ENCODE measurements at regions not wholly inside any gene's neighbourhood (a gene's known extent, or its start where the extent isn't known, plus 50 kb on each side); places are given as distances from the start of the nearest gene placed in this dataset.

DNA sequence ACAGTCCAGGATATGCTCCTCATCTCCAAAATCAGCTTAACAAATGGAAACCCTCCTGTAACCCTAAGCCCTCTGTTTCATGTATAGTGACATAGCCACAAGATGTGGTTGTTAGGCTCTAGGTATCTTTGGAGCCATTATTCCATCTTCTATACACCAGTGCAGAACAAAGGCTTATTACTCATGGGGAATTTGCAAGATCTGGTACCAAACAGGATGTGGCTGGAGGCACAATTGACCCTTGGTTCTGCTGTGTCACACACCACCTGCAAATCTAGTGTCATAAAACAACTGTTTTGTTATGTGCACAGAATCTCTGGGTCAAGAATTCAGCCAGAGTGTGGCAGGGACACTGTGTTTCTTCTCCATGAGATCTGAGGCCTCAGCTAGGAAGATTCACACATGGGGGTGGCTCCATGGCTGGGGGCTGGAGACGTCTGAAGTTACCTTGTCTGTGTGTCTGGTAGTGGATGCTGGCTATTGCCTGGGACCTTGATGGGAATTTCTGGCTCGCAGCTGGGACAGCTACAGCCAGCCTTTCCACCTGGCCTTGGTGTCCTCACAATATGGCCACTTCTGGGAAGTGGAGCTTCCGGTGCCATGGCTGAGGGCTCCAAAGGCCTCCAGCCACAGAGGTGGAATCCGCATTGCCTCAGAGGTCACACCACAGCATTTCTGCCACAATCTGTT is 369.9 kb downstream of the CDH26 start:
- ATAC-seq (no peak), DNase-seq (no peak)
- TF ChIP-seq EZH2 (IDR thresholded peaks at IDR 0.05; ENCODE audit: low read length, unreplicated experiment): no peak
- TF ChIP-seq, protein P1, sequence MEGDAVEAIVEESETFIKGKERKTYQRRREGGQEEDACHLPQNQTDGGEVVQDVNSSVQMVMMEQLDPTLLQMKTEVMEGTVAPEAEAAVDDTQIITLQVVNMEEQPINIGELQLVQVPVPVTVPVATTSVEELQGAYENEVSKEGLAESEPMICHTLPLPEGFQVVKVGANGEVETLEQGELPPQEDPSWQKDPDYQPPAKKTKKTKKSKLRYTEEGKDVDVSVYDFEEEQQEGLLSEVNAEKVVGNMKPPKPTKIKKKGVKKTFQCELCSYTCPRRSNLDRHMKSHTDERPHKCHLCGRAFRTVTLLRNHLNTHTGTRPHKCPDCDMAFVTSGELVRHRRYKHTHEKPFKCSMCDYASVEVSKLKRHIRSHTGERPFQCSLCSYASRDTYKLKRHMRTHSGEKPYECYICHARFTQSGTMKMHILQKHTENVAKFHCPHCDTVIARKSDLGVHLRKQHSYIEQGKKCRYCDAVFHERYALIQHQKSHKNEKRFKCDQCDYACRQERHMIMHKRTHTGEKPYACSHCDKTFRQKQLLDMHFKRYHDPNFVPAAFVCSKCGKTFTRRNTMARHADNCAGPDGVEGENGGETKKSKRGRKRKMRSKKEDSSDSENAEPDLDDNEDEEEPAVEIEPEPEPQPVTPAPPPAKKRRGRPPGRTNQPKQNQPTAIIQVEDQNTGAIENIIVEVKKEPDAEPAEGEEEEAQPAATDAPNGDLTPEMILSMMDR (conservative IDR thresholded peaks at IDR 0.05; ENCODE audit: low read depth, low read length): no peak
- TF ChIP-seq EZH2phosphoT487 (IDR thresholded peaks at IDR 0.05; ENCODE audit: borderline replicate concordance, low read length): no peak
- Histone ChIP-seq H2AFZ (ENCODE audit: low read length) (no peak overlapping the region), H3K4me2 (ENCODE audit: low read length) (no peak overlapping the region), H3F3A (ENCODE audit: low read length, unreplicated experiment) (no peaks in the 10 kb centered on the region), H3K9me2 (replicated peaks; ENCODE audit: low read length) (no peaks in the 10 kb centered on the region), H3K4me1 (ENCODE audit: insufficient read depth, low read length) (no peaks in the 10 kb centered on the region), H3K27me3 (ENCODE audit: low read length) (no peaks in the 10 kb centered on the region), H3K79me2 (ENCODE audit: low read length) (no peaks in the 10 kb centered on the region), H3K9ac (ENCODE audit: low read length) (no peak overlapping the region), H3K27ac (ENCODE audit: low read length) (no peak overlapping the region), H4K20me1 (ENCODE audit: low read length) (no peaks in the 10 kb centered on the region), H3K9me3 (ENCODE audit: low read length) (no peaks in the 10 kb centered on the region), H3K36me3 (ENCODE audit: low read depth, low read length) (no peaks in the 10 kb centered on the region), H3K4me3 (ENCODE audit: low read length) (no peak overlapping the region)
- POLR2A ChIA-PET (ENCODE audit: unreplicated experiment): no interaction called here
- intact Hi-C loops (cut with micrococcal nuclease): no loop called here
- no TSS peak for BruUV-seq (replicated peaks)
- CTCF ChIA-PET: no interaction called here

DNA sequence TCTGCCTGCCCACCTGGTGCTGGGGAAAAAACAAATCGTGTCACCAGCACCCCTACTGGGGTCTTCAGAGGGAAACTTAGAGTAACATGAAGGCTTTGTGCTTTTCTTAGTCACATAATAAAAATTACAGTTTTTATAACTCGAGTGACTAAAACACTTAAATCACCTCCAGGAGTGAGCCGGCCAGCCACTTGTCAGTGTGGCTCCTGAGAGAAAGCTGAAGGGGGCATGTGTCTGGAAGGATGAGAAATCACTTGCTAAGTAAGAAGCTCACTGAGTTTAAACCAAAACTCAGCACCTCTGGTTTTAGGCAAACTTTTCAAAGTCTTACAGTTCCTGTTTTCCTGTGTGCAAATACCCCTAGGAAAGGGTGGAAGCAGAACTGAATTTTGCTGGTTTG is 372.2 kb downstream of the CDH26 start:
- no peak overlapping the region for H3K27ac ChIP-seq (ENCODE audit: low read length)
- no TSS peak for BruUV-seq (replicated peaks)
- no peaks in the 10 kb centered on the region for H3F3A ChIP-seq (ENCODE audit: low read length, unreplicated experiment)
- no peaks in the 10 kb centered on the region for H3K4me1 ChIP-seq (ENCODE audit: insufficient read depth, low read length)
- no peaks in the 10 kb centered on the region for H3K36me3 ChIP-seq (ENCODE audit: low read depth, low read length)
- no peak overlapping the region for H2AFZ ChIP-seq (ENCODE audit: low read length)
- no peaks in the 10 kb centered on the region for H3K79me2 ChIP-seq (ENCODE audit: low read length)
- TF ChIP-seq, protein P1 (conservative IDR thresholded peaks at IDR 0.05; ENCODE audit: low read depth, low read length): no peak
- TF ChIP-seq EZH2phosphoT487 (IDR thresholded peaks at IDR 0.05; ENCODE audit: borderline replicate concordance, low read length) (no peak), EZH2 (IDR thresholded peaks at IDR 0.05; ENCODE audit: low read length, unreplicated experiment) (no peak)
- CTCF ChIA-PET: no interaction called here
- no peak overlapping the region for H3K4me3 ChIP-seq (ENCODE audit: low read length)
- intact Hi-C loops (cut with micrococcal nuclease): no loop called here
- POLR2A ChIA-PET (ENCODE audit: unreplicated experiment): no interaction called here
- DNase-seq (no peak), ATAC-seq (no peak)
- H3K9me3 ChIP-seq (ENCODE audit: low read length): no peaks in the 10 kb centered on the region
- H4K20me1 ChIP-seq (ENCODE audit: low read length): no peaks in the 10 kb centered on the region
- H3K27me3 ChIP-seq (ENCODE audit: low read length): 0 out of 2 replicates have a peak, but pooled peaks cover 3% of the 10 kb centered on the region
- H3K9ac ChIP-seq (ENCODE audit: low read length): no peak overlapping the region
- no peaks in the 10 kb centered on the region for H3K9me2 ChIP-seq (replicated peaks; ENCODE audit: low read length)
- H3K4me2 ChIP-seq (ENCODE audit: low read length): no peak overlapping the region

DNA sequence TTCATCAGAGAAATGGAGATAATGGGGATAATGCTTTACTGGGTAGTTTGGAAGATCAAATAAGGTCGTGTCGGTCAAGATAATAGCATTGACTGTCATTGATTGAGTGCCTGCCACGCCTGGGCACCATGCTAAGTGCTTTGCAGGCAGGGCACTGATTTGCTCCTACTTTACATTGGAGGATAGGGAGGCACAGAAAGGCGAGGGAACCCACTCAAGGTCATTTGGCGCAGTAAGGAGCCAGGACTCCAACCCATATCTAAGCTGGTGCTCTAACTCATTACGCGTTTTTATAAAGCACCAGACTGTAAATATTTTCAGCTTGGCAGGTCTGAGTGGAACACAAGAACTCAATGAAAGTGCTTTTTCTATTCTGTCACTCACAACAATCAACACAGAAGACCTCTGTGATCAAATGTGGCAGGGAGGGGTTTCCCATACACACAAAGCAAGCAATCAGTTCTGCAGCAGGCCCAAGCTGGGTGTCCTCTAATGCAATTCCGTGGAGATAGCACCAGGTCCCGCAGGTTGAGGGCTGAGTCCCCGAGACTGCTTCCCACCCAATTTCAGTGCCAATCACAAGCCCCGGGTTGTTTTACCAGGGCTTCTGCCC is 373.6 kb downstream of the CDH26 start:
- Histone ChIP-seq H3K9me3 (ENCODE audit: low read length) (no peaks in the 10 kb centered on the region), H3K9ac (ENCODE audit: low read length) (no peak overlapping the region), H4K20me1 (ENCODE audit: low read length) (no peaks in the 10 kb centered on the region), H3K79me2 (ENCODE audit: low read length) (no peaks in the 10 kb centered on the region), H3F3A (ENCODE audit: low read length, unreplicated experiment) (no peaks in the 10 kb centered on the region), H2AFZ (ENCODE audit: low read length) (no peak overlapping the region), H3K9me2 (replicated peaks; ENCODE audit: low read length) (no peaks in the 10 kb centered on the region), H3K27ac (ENCODE audit: low read length) (no peak overlapping the region), H3K4me3 (ENCODE audit: low read length) (no peak overlapping the region), H3K4me1 (ENCODE audit: insufficient read depth, low read length) (no peaks in the 10 kb centered on the region), H3K4me2 (ENCODE audit: low read length) (no peak overlapping the region), H3K36me3 (ENCODE audit: low read depth, low read length) (no peaks in the 10 kb centered on the region), H3K27me3 (ENCODE audit: low read length) (0 out of 2 replicates have a peak, but pooled peaks cover 3% of the 10 kb centered on the region)
- ATAC-seq (no peak), DNase-seq (no peak)
- intact Hi-C loops (cut with micrococcal nuclease): no loop called here
- TF ChIP-seq EZH2 (IDR thresholded peaks at IDR 0.05; ENCODE audit: low read length, unreplicated experiment) (no peak), EZH2phosphoT487 (IDR thresholded peaks at IDR 0.05; ENCODE audit: borderline replicate concordance, low read length) (no peak)
- TF ChIP-seq, protein P1 (conservative IDR thresholded peaks at IDR 0.05; ENCODE audit: low read depth, low read length): no peak
- no TSS peak for BruUV-seq (replicated peaks)
- ChIA-PET CTCF (no interaction called here), POLR2A (ENCODE audit: unreplicated experiment) (no interaction called here)
